ENCODE measurements at regions not wholly inside any gene's neighbourhood (a gene's known extent, or its start where the extent isn't known, plus 50 kb on each side); places are given as distances from the start of the nearest gene placed in this dataset.

GRCh38 chr5:164224236-164224635 lies 718.8 kb downstream of the MAT2B start:
- ChIA-PET CTCF (ENCODE audit: unreplicated experiment) (no interaction called here), POLR2A (interaction anchor here (0.6 to 0.7 kb wide), 2 partner anchors 95 to 1609 kb away, joined by 3 read pairs; no protein-coding TSS in a partner anchor)
- TF ChIP-seq EZH2phosphoT487 (IDR thresholded peaks at IDR 0.05; ENCODE audit: borderline replicate concordance, low read depth, low read length): no peak
- no peak for TF ChIP-seq CTCF (conservative IDR thresholded peaks at IDR 0.05; ENCODE audit: low read length)
- Histone ChIP-seq H4K20me1 (ENCODE audit: insufficient read depth, low read length) (no peaks in the 10 kb centered on the region), H3K36me3 (ENCODE audit: insufficient read depth, low read length) (no peaks in the 10 kb centered on the region), H3K4me3 (ENCODE audit: low read depth, low read length, poor library complexity, severe bottlenecking) (no peak overlapping the region), H3K79me2 (ENCODE audit: insufficient read depth, low read depth, low read length) (no peaks in the 10 kb centered on the region), H3K9me2 (ENCODE audit: insufficient read depth, low read length) (no peaks in the 10 kb centered on the region), H3K4me2 (ENCODE audit: low read length) (no peak overlapping the region), H3K9me3 (ENCODE audit: low read length) (no peaks in the 10 kb centered on the region), H3K27ac (ENCODE audit: low read depth, low read length, poor library complexity, severe bottlenecking) (no peak overlapping the region), H2AFZ (ENCODE audit: low read length) (no peak overlapping the region), H3K4me1 (ENCODE audit: insufficient read depth, low read length, poor library complexity, severe bottlenecking) (no peaks in the 10 kb centered on the region)
- no peak for DNase-seq (ENCODE audit: low spot score)
- BruUV-seq (replicated peaks): no TSS peak
- intact Hi-C loops (cut with micrococcal nuclease; ENCODE audit: unreplicated experiment): no loop called here

- no peaks in the 10 kb centered on the region for H3K9me2 ChIP-seq (ENCODE audit: insufficient read depth, low read length)
- no peaks in the 10 kb centered on the region for H4K20me1 ChIP-seq (ENCODE audit: insufficient read depth, low read length)
- no peak overlapping the region for H3K27ac ChIP-seq (ENCODE audit: low read depth, low read length, poor library complexity, severe bottlenecking)
- BruUV-seq (replicated peaks): no TSS peak
- H2AFZ ChIP-seq (ENCODE audit: low read length): no peak overlapping the region
- TF ChIP-seq EZH2phosphoT487 (IDR thresholded peaks at IDR 0.05; ENCODE audit: borderline replicate concordance, low read depth, low read length) (no peak), CTCF (conservative IDR thresholded peaks at IDR 0.05; ENCODE audit: low read length) (no peak)
- no peaks in the 10 kb centered on the region for H3K4me1 ChIP-seq (ENCODE audit: insufficient read depth, low read length, poor library complexity, severe bottlenecking)
- H3K4me3 ChIP-seq (ENCODE audit: low read depth, low read length, poor library complexity, severe bottlenecking): no peak overlapping the region
- ChIA-PET POLR2A (interaction anchor here (0.6 to 0.7 kb wide), 2 partner anchors 96 to 1609 kb away, joined by 3 read pairs; no protein-coding TSS in a partner anchor), CTCF (ENCODE audit: unreplicated experiment) (no interaction called here)
- H3K4me2 ChIP-seq (ENCODE audit: low read length): no peak overlapping the region
- H3K79me2 ChIP-seq (ENCODE audit: insufficient read depth, low read depth, low read length): no peaks in the 10 kb centered on the region
- no peak for DNase-seq (ENCODE audit: low spot score)
- intact Hi-C loops (cut with micrococcal nuclease; ENCODE audit: unreplicated experiment): no loop called here
- no peaks in the 10 kb centered on the region for H3K9me3 ChIP-seq (ENCODE audit: low read length)
- H3K36me3 ChIP-seq (ENCODE audit: insufficient read depth, low read length): no peaks in the 10 kb centered on the region
These were observed 719.4 kb downstream of the MAT2B start for GRCh38 chr5:164224772-164225171.

- no peaks in the 10 kb centered on the region for H3K79me2 ChIP-seq (ENCODE audit: insufficient read depth, low read depth, low read length)
- no peak overlapping the region for H3K4me2 ChIP-seq (ENCODE audit: low read length)
- H3K27ac ChIP-seq (ENCODE audit: low read depth, low read length, poor library complexity, severe bottlenecking): no peak overlapping the region
- H3K9me3 ChIP-seq (ENCODE audit: low read length): no peaks in the 10 kb centered on the region
- BruUV-seq (replicated peaks): no TSS peak
- no peaks in the 10 kb centered on the region for H4K20me1 ChIP-seq (ENCODE audit: insufficient read depth, low read length)
- H3K4me1 ChIP-seq (ENCODE audit: insufficient read depth, low read length, poor library complexity, severe bottlenecking): no peaks in the 10 kb centered on the region
- H2AFZ ChIP-seq (ENCODE audit: low read length): no peak overlapping the region
- intact Hi-C loops (cut with micrococcal nuclease; ENCODE audit: unreplicated experiment): no loop called here
- no peak for DNase-seq (ENCODE audit: low spot score)
- ChIA-PET POLR2A (interaction anchor here (0.7 kb wide), 1 partner anchor 1138 kb away, joined by 5 read pairs; no protein-coding TSS in a partner anchor), CTCF (ENCODE audit: unreplicated experiment) (no interaction called here)
- no peak overlapping the region for H3K4me3 ChIP-seq (ENCODE audit: low read depth, low read length, poor library complexity, severe bottlenecking)
- H3K9me2 ChIP-seq (ENCODE audit: insufficient read depth, low read length): no peaks in the 10 kb centered on the region
- H3K36me3 ChIP-seq (ENCODE audit: insufficient read depth, low read length): no peaks in the 10 kb centered on the region
- no peak for TF ChIP-seq EZH2phosphoT487 (IDR thresholded peaks at IDR 0.05; ENCODE audit: borderline replicate concordance, low read depth, low read length)
- no peak for TF ChIP-seq CTCF (conservative IDR thresholded peaks at IDR 0.05; ENCODE audit: low read length)
These were observed 724.9 kb downstream of the MAT2B start for GRCh38 chr5:164230341-164230740.
